Memory B cell (primary cell): ENCODE measurements at regions not wholly inside any gene's neighbourhood (a gene's known extent, or its start where the extent isn't known, plus 50 kb on each side); places are given as distances from the start of the nearest gene placed in this dataset.
"Not testable (repeated sequence)": the region's sequence is repeated elsewhere in the genome, so short reads cannot be mapped to it uniquely, and the experiment has no call there.

Experiments
- ATAC-seq: fragments of 150-1000 bp; cut with Tn5 transposase; 2 replicates; pipeline ENCODE4 v1.10.0; 2021; ENCODE audit warnings: low read depth, mild to moderate bottlenecking, moderate library complexity
- DNase-seq, 2 donors: peaks; one replicate each; pipeline ENCODE4 v3.0.0; 2022; ENCODE audit warnings: low spot score in 2 of 2
- H3K27ac Mint-ChIP-seq: one replicate; pipeline ENCODE4 v1.8.0; 2022; ENCODE audit warnings: mild to moderate bottlenecking, moderate library complexity, mixed read lengths
- H3K27me3 Mint-ChIP-seq: one replicate; pipeline ENCODE4 v1.8.0; 2022; ENCODE audit warnings: mixed read lengths
- H3K36me3 Mint-ChIP-seq: one replicate; pipeline ENCODE4 v1.8.0; 2022; ENCODE audit warnings: mild to moderate bottlenecking, mixed read lengths
- H3K4me1 Mint-ChIP-seq: one replicate; pipeline ENCODE4 v1.8.0; 2022; ENCODE audit warnings: mixed read lengths
- H3K4me3 Mint-ChIP-seq: one replicate; pipeline ENCODE4 v1.8.0; 2022; ENCODE audit warnings: mild to moderate bottlenecking, moderate library complexity, mixed read lengths
- H3K9me3 Mint-ChIP-seq: one replicate; pipeline ENCODE4 v1.8.0; 2022; ENCODE audit warnings: mixed read lengths

DNA sequence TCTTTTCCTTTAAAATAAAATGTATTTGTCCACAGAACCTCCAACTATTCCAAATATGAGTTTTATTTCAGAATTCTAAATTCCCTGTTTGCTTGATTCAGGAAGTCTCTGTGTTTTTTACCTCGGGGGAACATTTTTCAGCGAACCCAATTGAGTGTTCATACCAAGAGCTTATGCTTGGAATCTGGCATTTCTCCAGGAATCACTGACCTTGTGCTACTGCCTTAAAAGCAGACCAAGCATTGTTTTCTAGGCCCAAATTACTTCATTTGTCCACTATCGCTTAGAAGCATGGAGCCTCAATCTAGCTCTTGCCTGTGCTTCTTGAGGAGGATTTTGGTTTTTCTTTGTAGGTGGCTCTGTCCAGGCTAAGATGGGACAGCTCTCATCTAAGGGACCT is 59.4 kb downstream of the EBLN1 start:
- DNase-seq (no peak), ATAC-seq (no peak)
- H3K4me1 Mint-ChIP-seq = peaks cover 6% of the 10 kb centered on the region
- no peak overlapping the region for H3K4me3 Mint-ChIP-seq
- no peaks in the 10 kb centered on the region for H3K36me3 Mint-ChIP-seq
- peaks cover 11% of the 10 kb centered on the region for H3K27me3 Mint-ChIP-seq
- H3K27ac Mint-ChIP-seq = no peak overlapping the region
- H3K9me3 Mint-ChIP-seq = peaks cover 4% of the 10 kb centered on the region

DNA sequence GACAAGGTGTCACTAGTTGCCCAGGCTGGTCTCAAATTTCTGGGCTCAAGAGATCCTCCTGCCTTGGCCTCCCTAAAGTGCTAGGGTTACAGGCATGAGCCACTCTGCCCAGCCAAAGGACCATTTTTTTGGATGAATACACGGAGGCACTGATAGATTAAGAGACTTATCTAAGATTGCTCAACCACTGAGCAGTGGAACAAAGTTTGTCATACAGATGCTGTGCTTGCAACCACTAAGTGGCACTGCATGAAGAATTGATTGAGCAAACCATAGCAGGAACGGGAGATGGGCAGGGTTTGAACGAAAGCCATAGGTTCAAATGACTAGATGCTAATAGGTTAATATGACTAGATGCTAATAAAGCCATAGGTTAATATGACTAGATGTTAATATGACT is 61.1 kb downstream of the EBLN1 start:
- Mint-ChIP-seq H3K4me1 (peaks cover 6% of the 10 kb centered on the region), H3K9me3 (peaks cover 3% of the 10 kb centered on the region), H3K36me3 (peaks cover 4% of the 10 kb centered on the region), H3K27ac (no peak overlapping the region), H3K27me3 (peaks cover 11% of the 10 kb centered on the region), H3K4me3 (no peak overlapping the region)
- ATAC-seq = no peak
- no peak for DNase-seq

DNA sequence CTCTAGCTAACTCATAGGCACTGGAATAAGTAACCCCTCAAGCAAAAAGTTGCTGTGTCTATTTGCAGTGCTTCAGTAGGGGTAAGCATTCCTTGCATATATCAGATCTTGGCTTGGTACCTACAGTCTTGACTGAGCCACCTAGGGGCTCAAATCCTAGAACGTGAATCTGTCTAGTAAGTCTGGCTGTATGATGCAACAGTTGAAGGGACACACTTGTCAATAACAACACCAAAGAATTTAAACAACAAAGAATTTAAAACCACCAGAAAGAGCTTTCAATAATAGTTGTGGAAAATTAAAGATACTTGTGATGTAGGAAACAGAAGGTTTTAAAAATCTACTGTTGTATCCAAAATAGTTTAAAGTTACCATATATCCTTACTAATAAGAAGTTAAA is 65.4 kb downstream of the EBLN1 start:
- Mint-ChIP-seq H3K4me1 (no peaks in the 10 kb centered on the region), H3K27me3 (peaks cover 12% of the 10 kb centered on the region), H3K9me3 (peaks cover 5% of the 10 kb centered on the region), H3K27ac (no peak overlapping the region), H3K4me3 (no peak overlapping the region), H3K36me3 (peaks cover 7% of the 10 kb centered on the region)
- DNase-seq (no peak), ATAC-seq (no peak)

DNA sequence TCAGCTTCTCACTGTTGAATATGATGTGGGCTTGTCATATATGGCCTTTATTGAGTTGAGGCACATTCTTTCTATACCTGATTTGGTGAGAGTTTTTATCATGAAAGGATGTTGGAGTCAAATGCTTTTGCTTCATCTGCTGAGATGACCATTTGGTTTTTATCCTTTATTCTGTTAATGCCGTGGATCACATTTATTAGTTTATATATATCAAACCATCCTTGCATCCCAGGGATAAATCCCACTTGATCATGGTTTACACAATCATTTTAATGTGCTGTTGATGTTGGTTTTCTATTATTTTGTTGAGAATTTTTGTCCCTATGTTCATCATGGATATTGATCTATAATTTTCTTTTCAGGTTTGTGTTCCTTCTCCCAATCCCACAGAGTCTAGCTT is 67.0 kb downstream of the EBLN1 start:
- H3K4me1 Mint-ChIP-seq = no peaks in the 10 kb centered on the region
- no peak overlapping the region for H3K27ac Mint-ChIP-seq
- no peak for ATAC-seq
- peaks cover 9% of the 10 kb centered on the region for H3K27me3 Mint-ChIP-seq
- no peak for DNase-seq
- no peak overlapping the region for H3K4me3 Mint-ChIP-seq
- peaks cover 7% of the 10 kb centered on the region for H3K36me3 Mint-ChIP-seq
- H3K9me3 Mint-ChIP-seq = peaks cover 7% of the 10 kb centered on the region

DNA sequence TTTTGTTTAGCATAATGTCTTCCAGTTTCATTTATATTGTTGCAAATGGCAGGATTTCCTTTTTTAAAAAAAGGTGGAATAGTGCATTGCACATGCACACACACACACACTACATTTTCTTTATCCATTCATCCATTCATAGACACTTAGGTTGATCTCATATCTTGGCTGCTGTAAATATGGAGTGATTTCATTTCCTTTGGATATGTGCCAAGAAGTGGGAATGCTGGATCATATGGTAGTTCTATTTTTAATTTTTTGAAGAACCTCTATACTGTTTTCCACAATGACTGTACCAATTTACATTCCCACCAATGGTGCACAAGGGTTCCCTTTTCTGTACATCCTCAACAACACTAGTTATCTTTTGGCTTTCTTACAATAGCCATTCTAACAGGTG is 68.9 kb downstream of the EBLN1 start:
- H3K36me3 Mint-ChIP-seq = peaks cover 7% of the 10 kb centered on the region
- H3K27me3 Mint-ChIP-seq = peaks cover 8% of the 10 kb centered on the region
- H3K4me3 Mint-ChIP-seq = no peak overlapping the region
- no peak for DNase-seq
- no peaks in the 10 kb centered on the region for H3K4me1 Mint-ChIP-seq
- H3K9me3 Mint-ChIP-seq = peaks cover 7% of the 10 kb centered on the region
- no peak for ATAC-seq
- H3K27ac Mint-ChIP-seq = no peak overlapping the region

DNA sequence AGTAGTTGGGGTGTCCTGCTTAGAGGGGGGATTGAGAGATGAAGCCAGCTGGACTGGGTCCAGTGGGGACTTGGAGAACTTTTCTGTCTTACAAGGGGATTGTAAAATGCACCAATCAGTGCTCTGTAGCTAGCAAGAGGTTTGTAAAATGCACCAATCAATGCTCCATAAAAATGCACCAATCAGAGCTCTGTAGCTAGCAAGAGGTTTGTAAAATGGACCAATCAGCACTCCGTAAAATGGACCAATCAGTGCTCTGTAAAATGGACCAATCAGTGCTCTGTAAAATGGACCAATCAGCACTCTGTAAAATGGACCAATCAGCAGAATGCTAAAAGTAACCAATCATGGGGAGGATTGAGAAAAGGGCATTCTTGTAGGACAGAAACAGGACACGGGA is 71.9 kb downstream of the EBLN1 start:
- not testable (repeated sequence) for H3K27me3 Mint-ChIP-seq, ATAC-seq, H3K9me3 Mint-ChIP-seq, H3K4me3 Mint-ChIP-seq, H3K27ac Mint-ChIP-seq, DNase-seq, H3K36me3 Mint-ChIP-seq, H3K4me1 Mint-ChIP-seq

DNA sequence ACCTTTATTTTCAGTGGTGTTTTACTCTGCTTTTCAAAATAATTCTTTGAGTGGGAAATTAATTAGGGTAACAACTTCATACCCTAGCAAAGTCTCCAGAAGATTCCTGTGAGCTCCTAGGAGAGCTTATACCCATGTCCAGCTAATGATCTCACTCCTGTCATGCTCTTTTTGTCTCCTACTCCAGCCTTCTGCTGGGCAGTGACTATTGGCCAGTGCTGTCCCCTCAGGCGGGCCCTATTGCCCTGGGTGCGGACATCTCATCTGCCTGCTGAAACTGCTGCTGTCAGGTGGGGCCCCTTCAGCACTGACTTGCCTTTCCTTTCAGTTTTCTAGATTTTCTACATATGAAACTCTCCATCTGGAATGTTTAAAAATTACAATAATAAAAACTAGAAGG is 80.3 kb downstream of the EBLN1 start:
- DNase-seq = no peak
- no peak overlapping the region for H3K27ac Mint-ChIP-seq
- no peaks in the 10 kb centered on the region for H3K36me3 Mint-ChIP-seq
- H3K4me1 Mint-ChIP-seq = peaks cover 6% of the 10 kb centered on the region
- H3K4me3 Mint-ChIP-seq = no peak overlapping the region
- ATAC-seq = no peak
- no peaks in the 10 kb centered on the region for H3K9me3 Mint-ChIP-seq
- peaks cover 4% of the 10 kb centered on the region for H3K27me3 Mint-ChIP-seq

DNA sequence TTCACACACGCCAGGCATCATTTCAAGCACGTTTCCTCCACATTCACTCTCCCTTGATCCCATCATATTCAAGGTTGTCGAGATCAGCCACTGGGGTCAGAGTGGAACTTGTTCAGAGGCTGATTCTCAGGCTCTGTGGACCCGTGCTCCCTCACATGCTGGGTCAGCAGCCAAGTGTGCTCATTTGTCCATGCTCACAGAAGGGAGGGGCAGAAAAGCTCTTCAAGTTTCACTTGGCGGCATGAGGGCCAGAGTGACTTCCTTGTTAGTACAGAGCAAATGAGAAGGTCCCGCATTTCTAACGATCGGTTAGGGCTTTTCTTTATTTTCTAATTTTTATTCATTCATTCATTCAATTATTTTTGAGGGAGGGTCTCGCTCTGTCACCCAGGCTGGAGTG is 82.2 kb downstream of the EBLN1 start:
- no peak overlapping the region for H3K27ac Mint-ChIP-seq
- H3K4me1 Mint-ChIP-seq = peaks cover 6% of the 10 kb centered on the region
- H3K4me3 Mint-ChIP-seq = no peak overlapping the region
- H3K36me3 Mint-ChIP-seq = no peaks in the 10 kb centered on the region
- H3K9me3 Mint-ChIP-seq = no peaks in the 10 kb centered on the region
- peaks cover 2% of the 10 kb centered on the region for H3K27me3 Mint-ChIP-seq
- ATAC-seq = no peak
- no peak for DNase-seq

DNA sequence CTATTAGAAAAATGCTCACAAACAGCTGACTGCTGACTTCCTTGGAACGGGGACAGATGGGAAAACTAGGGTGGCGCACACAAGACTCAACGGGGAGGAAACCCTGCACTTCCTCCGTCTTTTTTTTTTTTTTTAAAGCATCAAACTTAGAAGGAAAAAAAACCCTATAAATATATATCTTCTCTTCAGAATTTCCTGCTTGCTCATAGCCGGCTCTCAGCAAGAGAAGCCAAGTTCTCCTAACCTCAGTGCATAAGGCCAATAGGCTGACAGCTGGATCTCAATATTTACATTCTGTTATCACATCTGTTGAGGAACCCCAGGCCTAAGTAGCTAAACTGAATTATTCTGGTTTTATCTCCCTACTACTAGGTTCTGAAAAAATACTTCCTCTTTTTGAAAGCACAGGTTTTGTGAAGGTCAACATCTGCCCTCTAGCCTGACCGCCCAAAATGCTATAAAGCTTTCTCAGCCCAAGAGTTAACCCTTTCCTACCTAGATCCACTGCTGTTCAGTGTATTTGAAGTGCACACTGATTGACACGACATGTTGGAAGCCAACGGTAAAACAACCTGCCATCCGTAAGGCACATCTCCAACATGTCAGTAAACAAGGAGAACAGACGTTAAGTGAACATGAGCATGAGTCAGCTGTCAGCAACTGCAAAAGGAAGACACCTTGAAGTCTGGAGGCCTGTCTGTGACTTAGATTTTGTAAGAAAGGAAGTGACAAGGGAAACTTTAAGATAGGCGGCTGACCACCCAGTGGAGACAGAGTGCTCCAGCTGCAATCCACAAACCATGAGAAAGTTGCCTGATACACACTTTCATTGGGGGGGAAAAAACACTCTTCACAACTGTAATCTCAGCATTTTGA is 83.8 kb downstream of the EBLN1 start:
- no peak for DNase-seq
- ATAC-seq = peak; percentile 87
- H3K4me3 Mint-ChIP-seq = peak overlapping the region; percentile 11
- peaks cover 3% of the 10 kb centered on the region for H3K36me3 Mint-ChIP-seq
- H3K27ac Mint-ChIP-seq = peak overlapping the region; percentile 25
- peaks cover 2% of the 10 kb centered on the region for H3K9me3 Mint-ChIP-seq
- H3K27me3 Mint-ChIP-seq = peaks cover 7% of the 10 kb centered on the region
- peaks cover 6% of the 10 kb centered on the region for H3K4me1 Mint-ChIP-seq

DNA sequence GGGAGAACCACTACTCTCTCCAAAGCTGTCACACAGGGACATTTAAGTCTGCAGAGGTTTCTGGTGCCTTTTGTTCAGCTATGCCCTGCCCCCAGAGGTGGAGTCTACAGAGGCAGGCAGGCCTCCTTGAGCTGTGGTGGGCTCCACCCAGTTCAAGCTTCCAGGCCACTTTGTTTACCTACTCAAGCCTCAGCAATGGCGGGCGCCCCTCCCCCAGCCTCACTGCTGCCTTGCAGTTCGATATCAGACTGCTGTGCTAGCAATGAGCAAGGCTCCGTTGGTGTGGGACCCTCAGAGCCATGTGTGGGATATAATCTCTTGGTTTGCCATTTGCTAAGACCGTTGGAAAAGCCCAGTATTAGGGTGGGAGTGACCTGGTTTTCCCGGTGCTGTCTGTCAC is 87.0 kb downstream of the EBLN1 start:
- not testable (repeated sequence) for H3K4me3 Mint-ChIP-seq, H3K4me1 Mint-ChIP-seq, ATAC-seq, DNase-seq, H3K27me3 Mint-ChIP-seq, H3K27ac Mint-ChIP-seq, H3K36me3 Mint-ChIP-seq, H3K9me3 Mint-ChIP-seq

DNA sequence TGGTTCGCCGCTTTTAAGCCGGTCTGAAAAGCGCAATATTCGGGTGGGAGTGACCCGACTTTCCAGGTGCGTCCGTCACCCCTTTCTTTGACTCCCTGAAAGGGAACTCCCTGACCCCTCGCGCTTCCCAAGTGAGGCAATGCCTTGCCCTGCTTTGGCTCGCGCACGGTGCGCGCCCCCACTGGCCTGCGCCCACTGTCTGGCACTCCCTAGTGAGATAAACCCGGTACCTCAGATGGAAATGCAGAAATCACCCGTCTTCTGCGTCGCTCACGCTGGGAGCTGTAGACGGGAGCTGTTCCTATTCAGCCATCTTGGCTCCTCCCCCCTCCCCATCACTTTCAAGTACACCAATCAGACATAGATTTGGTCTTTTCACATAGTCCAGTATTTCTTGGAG is 88.2 kb downstream of the EBLN1 start:
- ATAC-seq, DNase-seq, H3K4me1 Mint-ChIP-seq, H3K27ac Mint-ChIP-seq, H3K4me3 Mint-ChIP-seq, H3K9me3 Mint-ChIP-seq, H3K36me3 Mint-ChIP-seq, H3K27me3 Mint-ChIP-seq: not testable (repeated sequence)

DNA sequence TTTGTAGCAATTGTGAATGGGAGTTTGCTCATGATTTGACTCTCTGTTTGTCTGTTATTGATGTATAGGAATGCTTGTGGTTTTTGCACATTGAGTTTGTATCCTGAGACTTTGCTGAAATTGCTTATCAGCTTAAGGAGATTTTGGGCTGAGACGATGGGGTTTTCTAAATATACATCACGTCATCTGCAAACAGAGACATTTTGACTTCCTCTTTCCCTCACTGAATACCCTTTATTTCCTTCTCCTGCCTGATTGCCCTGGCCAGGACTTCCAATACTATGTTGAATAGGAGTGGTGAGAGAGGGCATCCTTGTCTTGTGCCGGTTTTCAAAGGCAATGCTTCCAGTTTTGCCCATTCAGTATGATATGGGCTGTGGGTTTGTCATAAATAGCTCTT is 96.6 kb downstream of the EBLN1 start:
- H3K27ac Mint-ChIP-seq, DNase-seq, H3K9me3 Mint-ChIP-seq: not testable (repeated sequence)

DNA sequence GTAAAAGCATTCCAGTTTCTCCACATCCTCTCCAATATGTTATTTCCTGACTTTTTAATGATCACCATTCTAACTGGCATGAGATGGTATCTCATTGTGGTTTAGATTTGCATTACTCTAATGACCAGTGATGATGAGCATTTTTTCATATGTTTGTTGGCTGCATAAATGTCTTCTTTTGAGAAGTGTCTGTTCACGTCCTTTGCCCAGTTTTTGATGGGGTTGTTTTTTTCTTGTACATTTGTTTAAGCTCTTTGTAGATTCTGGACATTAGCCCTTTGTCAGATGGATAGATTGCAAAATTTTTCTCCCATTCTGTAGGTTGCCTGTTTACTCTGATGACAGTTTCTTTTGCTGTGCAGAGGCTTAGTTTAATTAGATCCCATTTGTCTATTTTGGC is 97.7 kb downstream of the EBLN1 start:
- ATAC-seq, H3K4me3 Mint-ChIP-seq, H3K4me1 Mint-ChIP-seq, H3K27me3 Mint-ChIP-seq, H3K36me3 Mint-ChIP-seq, H3K9me3 Mint-ChIP-seq, H3K27ac Mint-ChIP-seq, DNase-seq: not testable (repeated sequence)

More for the DNA sequence above, 96.6 kb downstream of the EBLN1 start:
- not testable (repeated sequence) for ATAC-seq, H3K4me1 Mint-ChIP-seq, H3K36me3 Mint-ChIP-seq, H3K27me3 Mint-ChIP-seq, H3K4me3 Mint-ChIP-seq

DNA sequence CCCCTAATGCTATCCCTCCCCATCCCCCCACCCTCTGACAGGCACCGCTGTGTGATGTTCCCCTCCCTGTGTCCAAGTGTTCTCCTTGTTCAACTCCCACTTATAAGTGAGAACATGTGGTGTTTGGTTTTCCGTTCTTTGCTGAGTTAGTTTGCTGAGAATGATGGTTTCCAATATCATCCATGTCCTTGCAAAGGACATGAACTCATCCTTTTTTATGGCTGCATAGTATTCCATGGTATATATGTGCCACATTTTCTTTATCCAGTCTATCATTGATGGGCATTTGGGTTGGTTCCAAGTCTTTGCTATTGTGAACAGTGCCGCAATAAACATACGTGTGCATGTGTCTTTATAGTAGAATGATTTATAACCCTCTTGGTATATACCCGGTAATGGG is 98.2 kb downstream of the EBLN1 start:
- not testable (repeated sequence) for H3K27me3 Mint-ChIP-seq, H3K4me1 Mint-ChIP-seq, H3K4me3 Mint-ChIP-seq, H3K9me3 Mint-ChIP-seq, H3K36me3 Mint-ChIP-seq, H3K27ac Mint-ChIP-seq, ATAC-seq, DNase-seq

DNA sequence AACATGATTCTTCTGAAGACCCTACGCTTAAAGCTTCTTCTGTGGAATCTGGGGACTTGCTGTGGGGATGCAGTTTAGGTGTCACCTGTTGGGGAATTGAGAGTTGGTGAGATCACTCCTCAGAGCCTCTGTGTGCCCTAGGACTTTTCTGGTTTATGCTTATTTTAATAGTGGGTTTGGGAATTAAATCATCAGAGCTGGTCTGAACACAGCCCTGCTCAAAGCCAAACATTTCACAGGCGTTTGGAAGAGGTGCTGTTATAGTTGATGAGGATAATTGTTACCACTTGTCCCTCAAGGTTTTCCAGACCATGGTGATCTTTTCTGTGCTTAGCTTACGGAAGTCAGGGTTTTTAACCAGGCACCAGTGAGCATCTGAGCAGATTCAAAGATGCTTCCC is 106.1 kb downstream of the EBLN1 start:
- ATAC-seq (no peak), DNase-seq (no peak)
- Mint-ChIP-seq H3K27ac (no peak overlapping the region), H3K27me3 (peaks cover 10% of the 10 kb centered on the region), H3K4me3 (no peak overlapping the region), H3K4me1 (no peaks in the 10 kb centered on the region), H3K36me3 (no peaks in the 10 kb centered on the region), H3K9me3 (no peaks in the 10 kb centered on the region)
